ENCODE measurements at regions not wholly inside any gene's neighbourhood (a gene's known extent, or its start where the extent isn't known, plus 50 kb on each side); places are given as distances from the start of the nearest gene placed in this dataset.

GRCh38 chr2:234257859-234258561, 207.5 kb downstream of the SPP2 start:
- TF ChIP-seq CTCF (IDR thresholded peaks at IDR 0.05; ENCODE audit: insufficient read depth, low read depth, low read length, missing control alignments), result no peak
- H3K4me3 ChIP-seq (ENCODE audit: low read depth, low read length), result no peak overlapping the region
- no peak for DNase-seq (ENCODE audit: low read depth)

- H3K4me3 ChIP-seq (ENCODE audit: low read depth, low read length), result no peak overlapping the region
- no peak for TF ChIP-seq CTCF (IDR thresholded peaks at IDR 0.05; ENCODE audit: insufficient read depth, low read depth, low read length, missing control alignments)
- no peak for DNase-seq (ENCODE audit: low read depth)
Observed at GRCh38 chr2:234256516-234256915, 206.0 kb downstream of the SPP2 start.

GRCh38 chr2:234254783-234255521, 204.4 kb downstream of the SPP2 start:
- DNase-seq (ENCODE audit: low read depth), result no peak
- TF ChIP-seq CTCF (IDR thresholded peaks at IDR 0.05; ENCODE audit: insufficient read depth, low read depth, low read length, missing control alignments), result no peak
- H3K4me3 ChIP-seq (ENCODE audit: low read depth, low read length), result no peak overlapping the region

GRCh38 chr2:234252772-234253171, 202.3 kb downstream of the SPP2 start:
- no peak overlapping the region for H3K4me3 ChIP-seq (ENCODE audit: low read depth, low read length)
- no peak for DNase-seq (ENCODE audit: low read depth)
- no peak for TF ChIP-seq CTCF (IDR thresholded peaks at IDR 0.05; ENCODE audit: insufficient read depth, low read depth, low read length, missing control alignments)

GRCh38 chr2:234251326-234252271, 201.1 kb downstream of the SPP2 start:
- TF ChIP-seq CTCF (IDR thresholded peaks at IDR 0.05; ENCODE audit: insufficient read depth, low read depth, low read length, missing control alignments), result no peak
- DNase-seq (ENCODE audit: low read depth), result no peak
- H3K4me3 ChIP-seq (ENCODE audit: low read depth, low read length), result no peak overlapping the region

- TF ChIP-seq CTCF (IDR thresholded peaks at IDR 0.05; ENCODE audit: insufficient read depth, low read depth, low read length, missing control alignments), result no peak
- no peak overlapping the region for H3K4me3 ChIP-seq (ENCODE audit: low read depth, low read length)
- DNase-seq (ENCODE audit: low read depth), result no peak
Observed at GRCh38 chr2:234250926-234251325, 200.4 kb downstream of the SPP2 start.

All from GM12865 (cell line).